GM19438 (cell line): ENCODE measurements at regions not wholly inside any gene's neighbourhood (a gene's known extent, or its start where the extent isn't known, plus 50 kb on each side); places are given as distances from the start of the nearest gene placed in this dataset.
"Not testable (repeated sequence)": the region's sequence is repeated elsewhere in the genome, so short reads cannot be mapped to it uniquely, and the experiment has no call there.

Experiments used
- ATAC-seq: cut with Tn5 transposase; IDR thresholded peaks from one replicate; pipeline ENCODE4 v1.9.1; 2021; ENCODE audit warnings: low read depth; ENCODE audit not compliant: unreplicated experiment

DNA sequence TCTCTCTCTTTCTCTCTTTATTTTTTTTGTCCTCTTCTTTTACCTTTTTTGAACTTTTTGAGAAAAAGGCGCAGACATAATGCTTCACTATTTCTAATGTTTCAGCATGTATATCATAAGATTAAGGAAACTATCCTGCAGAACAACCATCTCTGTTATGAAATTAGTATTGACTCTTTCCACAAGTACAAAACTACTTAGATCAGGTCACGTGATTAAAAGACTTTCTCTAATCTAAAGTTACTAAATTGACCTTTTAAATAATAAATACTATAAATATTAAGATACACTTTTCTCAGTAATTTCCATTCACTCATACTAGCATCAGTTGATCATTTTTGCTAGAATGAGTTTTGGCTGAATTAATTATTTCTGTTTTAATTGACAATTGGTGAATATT lies 844.5 kb upstream of the LRFN5 start:
- no peak for ATAC-seq

DNA sequence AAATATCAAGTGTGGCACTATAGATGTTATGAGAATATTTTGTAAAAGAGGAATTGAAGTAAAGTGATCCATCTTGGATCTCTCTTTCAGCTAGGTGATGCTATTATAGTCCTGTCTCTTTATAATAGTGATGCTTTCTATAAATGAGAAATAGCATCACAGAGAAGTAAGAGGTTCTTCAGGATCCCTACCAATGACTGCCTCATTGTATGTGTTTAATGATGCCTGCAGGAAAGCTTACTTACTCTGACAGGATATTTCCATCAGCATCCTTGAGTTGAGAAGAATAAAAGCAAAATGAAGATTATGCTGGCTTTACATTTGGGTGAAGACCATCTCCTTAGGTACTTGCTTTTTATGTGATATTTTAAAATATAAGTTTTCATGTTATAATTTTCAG lies 846.0 kb upstream of the LRFN5 start:
- ATAC-seq, result no peak

DNA sequence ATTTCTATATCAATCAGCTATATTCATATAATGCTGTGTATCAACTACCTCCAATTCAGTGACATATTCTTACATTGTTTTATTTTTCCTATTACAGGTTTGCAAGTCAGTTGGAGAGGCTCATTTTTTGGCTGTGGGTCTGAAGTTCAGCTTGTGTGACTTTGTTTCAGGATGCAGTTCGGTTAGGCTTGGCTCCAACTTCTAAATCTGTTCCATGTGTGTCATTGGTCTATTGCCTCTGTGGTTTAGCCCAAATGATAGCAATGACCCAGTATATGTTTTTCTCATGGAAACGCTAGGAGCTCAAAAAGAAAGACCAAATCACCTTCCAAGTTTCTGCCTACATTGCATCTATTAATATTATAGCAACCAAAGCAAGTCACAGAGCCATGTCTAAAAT lies 848.6 kb upstream of the LRFN5 start:
- no peak for ATAC-seq

DNA sequence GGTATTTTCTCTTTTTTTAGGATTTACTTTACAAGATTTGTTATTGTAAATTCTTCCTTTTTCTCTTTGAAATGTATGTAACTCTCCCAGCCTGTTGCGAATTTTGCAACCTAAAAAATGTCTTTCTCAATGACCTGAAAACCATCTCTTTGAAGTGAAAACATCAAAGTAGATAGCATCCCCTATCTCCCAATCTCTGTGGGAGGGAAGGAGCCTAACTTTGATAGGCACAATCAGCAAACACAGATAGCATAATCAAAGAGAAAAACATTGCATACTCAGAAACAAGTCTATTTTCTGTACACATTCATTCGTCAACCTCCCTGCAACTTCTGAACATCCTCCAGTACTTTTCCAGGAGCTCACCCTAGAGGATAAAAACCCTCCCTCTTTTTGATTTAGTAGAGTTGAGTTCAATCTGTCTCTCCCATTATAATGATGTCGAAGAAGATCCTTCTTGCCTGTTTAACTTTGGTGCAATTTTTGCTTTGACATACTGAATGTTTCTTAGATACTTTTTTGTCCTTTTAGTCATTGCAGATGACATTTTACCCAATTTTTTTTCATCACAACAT lies 849.2 kb upstream of the LRFN5 start:
- no peak for ATAC-seq

DNA sequence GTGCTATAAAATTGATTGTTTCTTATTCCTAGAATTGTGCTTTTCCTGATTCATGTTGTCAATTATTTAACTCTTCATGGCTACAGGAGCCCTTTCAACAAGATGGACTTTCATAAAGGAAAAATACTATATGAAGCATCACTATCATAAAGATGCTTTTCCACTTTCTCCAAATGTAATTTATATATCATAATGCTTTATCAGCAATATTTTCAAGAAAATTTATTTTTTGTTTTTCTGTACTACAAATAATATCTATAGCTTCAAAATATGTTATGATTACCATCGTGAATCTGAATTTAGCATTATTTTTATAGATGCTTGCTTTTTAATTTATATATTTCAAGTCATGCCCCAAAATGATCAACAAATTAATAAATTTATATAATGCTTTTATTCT lies 873.5 kb upstream of the LRFN5 start:
- no peak for ATAC-seq

DNA sequence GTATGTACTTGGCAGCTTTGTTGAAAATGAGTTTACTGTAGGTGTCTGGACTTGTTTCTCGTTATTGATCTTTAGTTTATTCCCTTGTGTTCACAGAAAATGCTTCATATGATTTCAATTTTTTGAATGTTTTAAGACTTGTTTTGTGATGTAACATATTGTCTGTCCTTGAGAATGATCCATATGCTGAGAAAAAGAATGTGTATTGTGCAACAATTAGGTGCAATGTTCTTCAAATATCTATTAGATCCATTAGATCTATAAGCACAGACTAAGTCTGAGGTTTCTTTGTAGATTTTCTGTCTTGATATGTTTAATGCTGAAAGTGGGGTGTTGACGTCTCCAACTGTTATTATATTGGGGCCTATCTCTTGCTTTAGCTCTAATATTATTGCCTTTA lies 879.6 kb upstream of the LRFN5 start:
- ATAC-seq, result no peak

DNA sequence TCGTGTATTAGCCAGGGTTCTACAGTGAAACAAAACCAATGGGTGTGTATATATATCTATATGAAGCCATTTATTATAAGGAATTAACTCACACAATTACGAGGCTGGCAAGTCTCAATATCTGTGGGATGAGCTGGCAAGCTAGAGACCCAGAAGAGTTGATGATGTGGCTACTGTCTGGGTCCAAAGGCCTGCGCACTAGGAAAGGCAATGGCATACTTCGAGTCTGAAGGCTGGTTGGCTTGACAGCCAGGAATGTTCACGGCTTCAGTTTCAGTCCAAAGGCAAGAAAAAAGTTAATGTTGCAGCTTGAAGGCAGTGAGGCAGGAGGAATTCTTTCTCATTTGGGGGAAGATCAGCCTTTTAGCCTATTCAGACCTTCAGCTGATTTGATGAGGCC lies 893.3 kb upstream of the LRFN5 start:
- no peak for ATAC-seq

DNA sequence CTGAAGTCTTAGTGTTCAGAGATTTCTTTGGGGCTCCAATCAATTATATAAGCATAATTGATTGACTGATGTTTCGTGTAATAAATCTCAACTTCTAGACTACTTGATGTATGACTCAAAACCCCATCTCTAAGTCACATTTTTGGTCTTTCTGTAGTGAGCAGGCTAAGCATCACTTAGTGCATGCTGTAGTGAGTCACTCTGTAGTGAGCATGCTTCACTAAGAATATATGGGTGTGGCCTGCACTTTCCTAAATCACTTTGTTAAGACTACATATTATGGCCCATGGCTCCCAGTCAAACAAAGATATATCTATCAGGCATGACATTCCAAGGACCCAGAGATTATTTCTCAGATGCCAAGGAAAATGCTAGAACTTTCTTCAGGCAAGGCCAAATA lies 909.4 kb upstream of the LRFN5 start:
- no peak for ATAC-seq

DNA sequence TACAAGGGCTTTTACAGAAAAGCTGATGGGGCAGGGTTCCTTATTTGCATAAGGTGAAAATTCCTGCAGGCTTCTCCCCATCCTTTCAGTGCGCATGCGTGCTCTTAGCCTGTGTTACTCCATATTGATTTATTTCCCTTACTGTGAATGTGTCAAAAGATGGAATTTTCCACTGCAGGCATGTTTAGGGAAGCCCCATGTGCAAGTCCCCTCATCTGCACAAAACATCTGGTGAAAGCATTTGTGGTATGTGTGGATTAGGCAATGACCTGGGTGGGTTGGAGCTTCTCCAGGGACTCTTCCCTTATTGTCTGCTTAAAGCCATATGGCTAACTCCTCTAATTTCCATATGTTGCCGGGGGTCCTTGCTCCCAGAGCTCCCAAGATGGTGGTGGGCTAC lies 912.7 kb upstream of the LRFN5 start:
- ATAC-seq, result no peak

DNA sequence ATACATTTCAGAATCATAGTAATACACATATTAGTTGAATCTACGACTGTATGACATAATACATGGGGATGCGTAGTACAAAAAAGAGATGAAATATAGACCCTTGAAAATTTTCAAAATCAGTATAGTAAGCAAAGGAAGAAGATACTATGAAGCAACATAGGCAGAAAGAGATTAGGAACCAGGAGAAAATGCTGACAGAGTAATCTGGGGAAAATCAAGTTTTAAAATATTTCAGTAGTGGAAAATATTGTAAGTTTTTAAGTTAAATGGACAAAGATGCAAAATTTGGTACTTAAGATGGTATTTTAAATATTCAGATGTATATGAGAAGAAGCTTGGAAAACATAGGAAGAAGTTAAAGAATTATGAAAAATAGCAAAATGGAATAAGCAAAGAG lies 915.6 kb upstream of the LRFN5 start:
- no peak for ATAC-seq

DNA sequence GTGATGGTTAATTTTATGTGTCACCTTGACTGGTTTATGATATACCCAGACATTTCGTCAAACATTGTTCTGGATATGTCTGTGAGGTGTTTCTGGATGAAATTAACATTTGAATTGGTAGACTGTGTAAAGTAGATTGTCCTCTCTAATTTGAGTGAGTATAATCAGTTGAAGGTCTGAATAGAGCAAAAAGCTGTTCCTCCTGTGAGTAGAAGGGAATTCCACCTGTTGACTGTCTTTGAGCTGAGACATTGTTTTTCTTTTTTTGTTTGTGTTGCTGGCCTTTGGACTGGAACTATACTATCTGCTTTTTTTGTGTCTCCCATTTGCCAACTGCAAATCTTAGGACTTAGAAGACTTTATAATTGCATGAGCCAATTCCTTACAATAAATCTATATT lies 920.9 kb upstream of the LRFN5 start:
- ATAC-seq, result no peak

DNA sequence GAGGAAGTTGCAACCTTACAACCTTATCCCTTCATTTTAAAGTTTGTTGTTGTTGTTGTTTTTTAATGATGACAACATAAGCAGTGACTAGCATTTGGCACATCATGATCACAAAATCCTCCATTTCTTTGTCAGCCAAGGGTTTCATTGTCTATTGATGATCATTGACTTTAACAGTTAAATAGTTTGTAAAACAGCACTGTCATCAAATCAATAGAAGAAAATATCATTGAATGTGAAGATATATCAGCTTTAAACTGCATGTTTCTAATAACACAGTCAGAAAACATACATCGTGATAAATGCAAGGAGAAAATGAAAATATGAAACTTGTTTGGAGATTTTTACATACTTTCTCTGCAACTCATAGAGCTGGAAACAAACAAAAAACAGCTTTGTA lies 922.3 kb upstream of the LRFN5 start:
- ATAC-seq, result no peak

DNA sequence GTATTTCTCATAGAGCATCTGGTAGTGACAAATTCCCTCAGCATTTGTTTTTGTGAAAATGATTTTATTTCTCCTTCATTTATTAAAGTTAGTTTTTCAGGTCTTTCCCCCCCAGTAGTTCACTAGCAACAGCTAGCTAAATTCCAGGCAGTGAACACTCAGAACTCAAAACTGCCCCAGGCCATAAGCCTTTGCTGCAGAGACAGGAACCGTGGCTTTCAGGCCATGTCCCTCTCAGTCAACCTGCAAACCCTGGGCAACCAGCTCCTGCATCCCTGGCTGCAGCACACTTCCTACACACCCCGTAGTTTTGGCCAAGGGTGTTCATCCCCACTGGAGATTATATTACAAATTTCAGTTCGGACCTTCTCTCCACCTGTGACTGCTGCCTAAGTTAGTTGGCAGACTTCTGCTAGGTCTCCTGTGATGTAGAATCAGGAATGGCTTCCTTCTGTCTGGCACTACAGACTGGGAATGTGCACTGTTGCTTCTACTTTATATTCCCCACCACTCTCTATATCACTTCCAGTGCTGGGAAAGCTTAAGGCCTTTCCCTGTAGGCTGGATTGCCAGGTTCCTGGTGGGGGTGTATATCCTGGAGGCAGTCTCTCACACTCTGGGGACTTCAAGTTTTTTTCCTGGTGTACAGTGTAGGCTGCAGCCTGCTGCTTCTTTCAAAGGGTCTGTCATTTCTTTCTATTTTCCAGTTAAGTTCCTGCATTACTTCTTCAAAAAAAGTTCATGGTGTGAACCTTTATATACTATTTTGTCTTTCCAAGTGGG lies 924.4 kb upstream of the LRFN5 start:
- ATAC-seq, result no peak

DNA sequence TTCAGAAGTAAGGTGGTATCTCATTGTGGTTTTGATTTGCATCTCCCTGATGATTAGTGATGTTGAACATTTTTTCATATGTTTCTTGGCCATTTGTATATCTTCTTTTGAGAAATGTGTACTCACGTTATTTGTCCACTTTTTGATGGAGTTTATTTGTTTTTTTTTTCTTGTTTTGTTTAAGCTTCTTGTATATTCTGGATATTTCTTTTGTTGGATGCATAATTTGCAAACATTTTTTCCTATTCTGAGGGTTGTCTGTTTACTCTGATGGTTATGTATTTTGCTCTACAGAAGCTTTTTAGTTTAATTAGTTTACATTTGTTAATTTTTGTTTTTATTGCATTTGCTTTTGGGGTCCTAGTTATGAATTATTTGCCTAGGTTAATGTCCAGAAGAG lies 927.4 kb upstream of the LRFN5 start:
- no peak for ATAC-seq

DNA sequence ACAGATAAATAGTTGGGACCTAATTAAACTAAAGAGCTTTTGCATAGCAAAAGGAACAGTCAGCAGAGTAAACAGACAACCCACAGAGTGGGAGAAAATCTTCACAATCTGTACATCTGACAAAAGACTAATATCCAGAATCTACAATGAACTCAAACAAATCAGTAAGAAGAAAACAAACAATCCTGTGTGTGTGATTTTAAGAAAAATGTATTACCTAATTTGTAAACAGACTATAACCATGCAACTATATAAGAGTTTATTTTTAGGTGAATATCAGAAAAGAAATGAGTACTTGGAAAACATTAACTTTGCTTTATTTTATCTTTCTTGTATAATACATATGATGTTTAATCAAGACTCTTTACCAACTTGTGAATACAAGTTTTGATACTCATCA lies 929.5 kb upstream of the LRFN5 start:
- ATAC-seq, result not testable (repeated sequence)

DNA sequence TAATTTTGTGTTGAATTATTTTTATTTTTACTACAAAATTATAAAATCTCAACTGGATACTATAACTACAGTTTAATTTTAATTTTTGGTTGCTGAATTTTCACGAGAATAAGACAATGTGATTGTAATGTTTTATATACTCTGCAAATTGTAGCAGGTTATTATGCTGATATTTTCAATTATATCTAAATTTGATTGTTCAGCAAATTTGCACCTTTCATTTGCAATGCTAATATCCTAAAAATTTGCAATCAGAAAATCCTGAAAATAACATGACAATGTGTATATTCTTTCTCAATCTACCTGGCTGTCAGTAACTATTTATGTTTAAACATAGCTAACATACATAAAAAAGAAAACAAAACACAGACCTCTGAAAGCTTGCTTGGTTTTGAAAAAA lies 932.2 kb upstream of the LRFN5 start:
- ATAC-seq, result no peak

DNA sequence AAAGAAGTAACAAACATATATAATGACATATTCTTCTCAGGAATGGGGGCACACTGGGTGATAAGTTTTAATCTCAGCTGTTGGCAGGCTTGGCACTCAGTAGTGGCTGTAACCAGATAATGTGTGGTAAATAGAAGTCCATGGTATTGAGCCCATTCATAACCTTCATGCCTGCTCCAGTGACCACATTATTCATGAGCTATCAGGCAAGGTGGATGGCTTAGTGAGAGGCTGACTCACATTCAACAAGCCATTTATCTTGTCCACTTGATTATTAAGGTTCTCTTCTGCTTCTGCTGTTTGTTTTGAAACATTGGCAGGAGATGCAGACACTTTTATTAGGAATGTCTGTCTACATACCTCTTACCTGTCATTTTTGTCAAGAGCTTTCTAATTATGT lies 950.4 kb upstream of the LRFN5 start:
- no peak for ATAC-seq

DNA sequence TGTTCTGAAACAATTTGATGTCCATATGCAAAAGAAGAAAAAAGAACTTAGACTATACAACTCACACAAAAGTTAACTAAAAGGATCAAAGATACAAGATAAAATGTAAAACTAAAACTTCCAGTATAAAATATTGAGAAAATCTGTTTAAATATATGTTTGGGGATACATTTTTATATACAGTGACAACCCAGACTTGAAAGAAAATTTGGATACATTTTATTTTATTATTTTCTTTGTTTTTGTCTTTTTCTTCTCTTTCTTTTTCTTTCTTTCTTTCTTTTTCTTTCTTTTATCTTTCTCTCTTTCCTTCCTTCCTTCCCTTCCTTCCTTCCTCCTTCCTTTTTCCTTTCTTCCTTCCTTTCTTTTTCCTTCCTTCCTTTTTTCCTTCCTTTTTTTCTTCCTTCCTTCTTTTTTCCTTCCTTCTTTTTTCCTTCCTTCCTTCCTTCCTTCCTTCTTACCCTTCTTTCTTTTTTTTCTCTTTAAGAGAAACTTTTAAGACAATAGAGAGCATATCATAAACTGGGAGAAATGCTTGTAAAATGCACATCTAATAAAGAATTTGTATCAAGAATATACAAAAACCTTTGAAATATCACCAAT lies 954.5 kb upstream of the LRFN5 start:
- no peak for ATAC-seq

DNA sequence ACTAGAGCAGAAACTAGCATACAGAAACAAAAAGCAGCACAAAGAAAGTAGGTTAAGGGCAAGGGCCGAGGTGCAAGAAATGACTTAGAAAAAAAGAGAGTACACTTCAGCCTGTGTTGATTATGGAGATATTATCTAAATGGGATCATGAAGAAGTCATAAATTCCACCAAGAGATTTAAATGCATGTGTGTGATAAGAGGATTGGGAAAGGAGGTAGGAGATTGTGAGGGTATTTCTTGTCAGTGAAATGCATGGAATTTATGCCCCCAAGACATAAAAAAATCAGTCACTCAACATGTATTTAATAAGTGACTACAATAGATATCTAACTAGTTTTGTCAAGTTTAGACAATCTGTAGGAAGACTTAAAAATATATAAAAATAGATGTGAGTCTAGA lies 976.2 kb upstream of the LRFN5 start:
- no peak for ATAC-seq

DNA sequence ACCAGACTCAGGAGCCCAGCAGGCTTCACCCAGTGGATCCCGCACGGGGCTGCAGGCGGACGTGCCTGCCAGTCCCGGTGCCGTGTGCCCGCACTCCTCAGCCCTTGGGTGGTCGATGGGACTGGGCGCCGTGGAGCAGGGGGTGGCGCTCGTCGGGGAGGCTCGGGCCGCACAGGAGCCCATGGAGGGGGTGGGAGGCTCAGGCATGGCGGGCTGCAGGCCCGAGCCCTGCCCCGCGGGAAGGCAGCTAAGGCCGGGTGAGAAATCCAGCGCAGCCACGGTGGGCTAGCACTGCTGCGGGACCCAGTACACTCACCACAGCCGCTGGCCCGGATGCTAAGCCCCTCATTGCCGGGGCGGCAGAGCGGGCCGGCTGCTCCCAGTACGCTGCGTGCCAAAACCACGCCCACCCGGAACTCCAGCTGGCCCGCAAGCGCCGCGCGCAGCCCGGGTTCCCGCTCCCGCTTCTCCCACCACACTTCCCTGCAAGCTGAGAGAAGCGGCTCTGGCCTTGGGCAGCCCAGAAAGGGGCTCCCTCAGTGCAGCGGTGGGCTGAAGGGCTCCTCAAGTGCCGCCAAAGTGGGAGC lies 977.0 kb upstream of the LRFN5 start:
- ATAC-seq, result not testable (repeated sequence)

DNA sequence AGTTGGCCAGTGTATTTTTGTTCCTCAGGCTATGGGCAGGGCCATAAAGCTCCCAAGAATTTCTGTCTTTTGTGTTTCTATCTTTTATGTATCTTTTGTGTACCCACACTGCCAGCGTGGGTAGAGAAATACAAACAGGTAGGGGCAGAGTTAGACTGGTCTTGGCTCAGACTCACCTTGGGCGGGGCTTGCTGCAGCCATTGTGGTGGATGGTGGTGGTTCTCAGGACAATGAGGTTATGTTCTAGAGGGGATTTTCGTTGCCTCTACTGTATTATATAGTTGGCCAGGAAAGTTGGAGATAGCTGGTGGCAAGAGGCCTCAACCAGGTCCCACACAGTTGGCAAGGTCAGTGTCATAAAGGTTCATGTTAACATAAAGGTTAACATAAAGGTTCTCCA lies 977.5 kb upstream of the LRFN5 start:
- ATAC-seq, result no peak

DNA sequence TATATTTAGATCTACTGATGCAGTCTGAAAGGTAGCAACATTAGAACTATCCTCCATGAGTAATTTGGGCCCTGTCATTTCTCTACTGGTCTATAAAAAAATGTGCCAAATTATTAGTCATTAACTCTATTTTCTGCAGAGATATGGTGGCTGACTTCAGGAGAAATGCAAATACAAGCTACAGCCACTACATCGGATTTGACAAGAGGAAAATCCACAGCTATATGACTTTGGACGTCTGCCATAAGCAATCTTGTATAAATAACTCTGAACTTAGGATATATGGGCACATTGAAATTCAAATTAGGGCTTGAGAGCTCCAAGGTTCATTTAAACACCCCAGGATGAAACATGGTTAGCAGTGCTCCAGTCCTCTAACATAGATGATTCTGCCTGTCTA lies 983.0 kb upstream of the LRFN5 start:
- no peak for ATAC-seq
